K562 (cell line): ENCODE measurements at regions not wholly inside any gene's neighbourhood (a gene's known extent, or its start where the extent isn't known, plus 50 kb on each side); places are given as distances from the start of the nearest gene placed in this dataset.

Experiments
- ELF4 ChIP-seq: fragments of 450-650 bp; formaldehyde crosslinking; IDR thresholded peaks from 2 replicates; pipeline ENCODE4 v1.4.0; 2022; ENCODE audit warnings: missing genetic modification characterization
- GATA2 ChIP-seq: sonication (generic); formaldehyde crosslinking; IDR thresholded peaks from 2 replicates; pipeline ENCODE4 v1.4.0; 2020; ENCODE audit warnings: mild to moderate bottlenecking, missing genetic modification reagents
- KLF10 ChIP-seq: fragments of 250-450 bp; sonication (Bioruptor Pico); IDR thresholded peaks from 2 replicates; pipeline ENCODE4 v1.6.1; 2021; ENCODE audit warnings: matching md5 sums
- NR3C1 ChIP-seq: sonication (generic); formaldehyde crosslinking; IDR thresholded peaks from 2 replicates; pipeline ENCODE4 v1.8.1; 2022; ENCODE audit warnings: missing genetic modification reagents
- ZBTB5 ChIP-seq: fragments of 450-650 bp; IDR thresholded peaks from 2 replicates; pipeline ENCODE4 v1.6.1; 2017; ENCODE audit warnings: antibody characterized with exemption
- ZNF12 ChIP-seq: sonication (generic); formaldehyde crosslinking; IDR thresholded peaks from 2 replicates; pipeline ENCODE4 v1.4.0; 2020; ENCODE audit warnings: mild to moderate bottlenecking, missing genetic modification reagents
- TF ChIP-seq, protein P1 (sequence below), 3 experiments: IDR thresholded peaks in 2 of 3; conservative IDR thresholded peaks in 1 of 3; 2 replicates each; pipeline ENCODE4 v1.5.1; 2011 to 2012; ENCODE audit warnings: low read length in 3 of 3, mild to moderate bottlenecking in 3 of 3, control low read depth in 2 of 3, improper control_type of control experiment in 1 of 3, inconsistent platforms in 1 of 3, low read depth in 1 of 3, mixed read lengths in 1 of 3, moderate library complexity in 1 of 3; ENCODE audit not compliant: insufficient read depth in 2 of 3

GRCh38 chr7:12133865-12134264 lies 77.2 kb upstream of the TMEM106B start:
- TF ChIP-seq GATA2 (CRISPR knock-in tag), result no peak
- no peak for TF ChIP-seq ZNF12
- TF ChIP-seq, protein P1, sequence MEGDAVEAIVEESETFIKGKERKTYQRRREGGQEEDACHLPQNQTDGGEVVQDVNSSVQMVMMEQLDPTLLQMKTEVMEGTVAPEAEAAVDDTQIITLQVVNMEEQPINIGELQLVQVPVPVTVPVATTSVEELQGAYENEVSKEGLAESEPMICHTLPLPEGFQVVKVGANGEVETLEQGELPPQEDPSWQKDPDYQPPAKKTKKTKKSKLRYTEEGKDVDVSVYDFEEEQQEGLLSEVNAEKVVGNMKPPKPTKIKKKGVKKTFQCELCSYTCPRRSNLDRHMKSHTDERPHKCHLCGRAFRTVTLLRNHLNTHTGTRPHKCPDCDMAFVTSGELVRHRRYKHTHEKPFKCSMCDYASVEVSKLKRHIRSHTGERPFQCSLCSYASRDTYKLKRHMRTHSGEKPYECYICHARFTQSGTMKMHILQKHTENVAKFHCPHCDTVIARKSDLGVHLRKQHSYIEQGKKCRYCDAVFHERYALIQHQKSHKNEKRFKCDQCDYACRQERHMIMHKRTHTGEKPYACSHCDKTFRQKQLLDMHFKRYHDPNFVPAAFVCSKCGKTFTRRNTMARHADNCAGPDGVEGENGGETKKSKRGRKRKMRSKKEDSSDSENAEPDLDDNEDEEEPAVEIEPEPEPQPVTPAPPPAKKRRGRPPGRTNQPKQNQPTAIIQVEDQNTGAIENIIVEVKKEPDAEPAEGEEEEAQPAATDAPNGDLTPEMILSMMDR (IDR thresholded peaks at IDR 0.05 in 2 of 3, conservative IDR thresholded peaks at IDR 0.05 in 1 of 3; ENCODE audit: insufficient read depth in 2 of 3, low read depth in 1 of 3, low read length in 3 of 3), result no peak
- no peak for TF ChIP-seq ELF4 (CRISPR knock-in tag)
- no peak for TF ChIP-seq KLF10
- no peak for TF ChIP-seq NR3C1 (CRISPR knock-in tag)
- TF ChIP-seq ZBTB5, result no peak
